GM21367 (cell line): ENCODE measurements at regions not wholly inside any gene's neighbourhood (a gene's known extent, or its start where the extent isn't known, plus 50 kb on each side); places are given as distances from the start of the nearest gene placed in this dataset.
A peak's percentile ranks its signal among the peaks of the same experiment; 100 is the strongest.
"Not testable (repeated sequence)": the region's sequence is repeated elsewhere in the genome, so short reads cannot be mapped to it uniquely, and the experiment has no call there.

Experiments used
- ATAC-seq: cut with Tn5 transposase; IDR thresholded peaks from one replicate; pipeline ENCODE4 v1.9.1; 2021; ENCODE audit not compliant: unreplicated experiment

DNA sequence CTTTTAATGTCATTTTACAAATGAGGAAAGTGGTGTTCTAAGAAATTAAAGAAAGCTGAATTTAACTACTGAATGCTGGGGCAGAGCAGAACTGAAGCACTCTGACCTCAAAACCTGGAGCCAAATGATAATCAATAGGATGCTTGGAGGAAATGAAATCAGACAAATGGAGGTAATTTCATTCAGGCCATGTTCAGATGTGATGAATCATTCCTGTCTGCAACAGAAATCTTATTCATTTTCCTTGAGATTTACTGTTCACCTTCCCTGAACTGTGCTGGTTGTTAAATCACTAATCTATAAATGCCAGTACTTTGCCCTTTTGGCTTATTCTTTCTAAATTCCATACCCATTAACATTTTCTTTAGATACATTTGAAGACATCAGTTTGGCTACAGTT is 85.6 kb upstream of the SNX7 start:
- ATAC-seq, result no peak

DNA sequence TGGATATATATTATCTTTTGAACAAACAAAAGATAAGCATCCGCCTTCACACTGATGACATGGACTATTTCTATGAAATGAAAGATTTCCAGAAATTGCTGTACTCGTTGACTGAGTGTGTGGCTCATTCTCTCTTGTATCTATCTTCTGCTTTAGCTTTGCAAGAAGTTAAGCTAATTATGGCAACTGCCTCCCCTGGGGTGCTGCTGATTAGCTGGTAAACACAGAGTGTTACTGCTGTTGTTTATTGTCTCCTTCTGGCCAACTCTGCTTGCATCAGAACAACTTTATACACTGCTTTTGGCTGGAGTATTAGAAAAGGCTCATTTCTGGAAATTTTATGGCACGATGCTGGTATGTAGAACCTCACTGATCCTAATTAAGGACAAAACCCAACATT is 95.6 kb upstream of the SNX7 start:
- ATAC-seq, result no peak

DNA sequence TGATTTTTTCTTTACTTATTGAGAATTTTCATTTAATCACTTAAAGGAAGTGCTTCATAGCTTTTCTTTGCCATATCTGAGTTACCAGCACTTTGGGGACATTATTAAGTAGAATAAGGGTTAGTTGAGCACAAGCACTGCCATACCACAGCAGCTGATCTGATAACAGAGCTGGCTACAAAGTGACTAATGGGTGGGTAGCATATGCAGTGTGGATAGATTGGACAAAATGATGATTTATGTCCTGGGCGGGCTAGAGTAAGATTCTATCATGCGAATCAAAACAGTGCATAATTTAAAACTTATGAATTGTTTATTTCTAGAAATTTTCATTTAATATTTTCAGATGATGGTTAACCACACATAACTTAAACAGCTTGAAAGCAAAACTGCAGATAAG is 102.2 kb upstream of the SNX7 start:
- no peak for ATAC-seq

DNA sequence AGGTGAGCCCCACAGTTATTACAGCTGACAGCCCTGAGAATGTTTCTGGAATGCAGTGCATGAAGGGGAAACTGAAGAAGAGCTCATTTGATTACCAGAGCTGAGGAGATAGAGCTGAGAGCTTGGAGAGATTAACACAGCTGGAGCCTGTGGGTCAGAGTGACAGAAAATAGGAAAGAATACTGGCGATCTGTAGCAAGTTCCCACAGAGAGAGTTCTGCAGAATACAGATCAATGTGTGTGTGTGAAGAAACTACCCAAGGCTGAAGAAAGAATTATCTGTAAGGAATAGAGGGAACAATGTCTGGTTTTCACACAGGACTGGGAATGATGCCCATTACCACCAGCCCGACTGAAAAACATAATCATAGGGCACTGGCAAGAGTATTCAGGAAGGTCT is 103.6 kb upstream of the SNX7 start:
- no peak for ATAC-seq

DNA sequence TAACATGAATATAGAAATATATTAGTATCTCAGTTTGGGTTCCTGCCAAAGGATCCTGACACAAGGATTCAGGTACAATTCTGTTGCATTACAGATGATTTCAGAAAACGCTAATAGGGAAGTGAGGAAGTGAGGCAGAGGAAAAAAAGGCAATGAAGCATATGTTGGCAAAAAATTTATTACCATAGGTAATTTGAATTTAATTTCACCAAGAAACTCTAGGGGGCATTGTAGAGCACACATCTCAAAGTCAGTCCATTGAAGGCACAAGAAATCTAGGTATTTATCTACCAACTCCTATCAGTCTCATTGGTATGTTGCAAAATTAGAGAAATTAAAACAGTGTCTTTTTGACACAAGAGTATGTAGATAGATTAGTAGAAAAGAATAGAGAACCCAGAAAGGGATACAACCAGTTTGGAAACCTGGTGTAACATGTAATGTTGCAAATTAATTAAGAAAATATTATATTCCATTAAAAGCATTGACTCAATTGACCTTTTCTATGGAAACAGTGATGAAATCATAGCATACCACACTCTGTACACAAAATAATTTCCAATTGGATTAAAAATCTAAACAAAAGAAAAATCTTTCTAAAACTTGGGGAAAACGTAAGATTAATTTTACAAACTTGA is 104.9 kb upstream of the SNX7 start:
- ATAC-seq, result no peak

DNA sequence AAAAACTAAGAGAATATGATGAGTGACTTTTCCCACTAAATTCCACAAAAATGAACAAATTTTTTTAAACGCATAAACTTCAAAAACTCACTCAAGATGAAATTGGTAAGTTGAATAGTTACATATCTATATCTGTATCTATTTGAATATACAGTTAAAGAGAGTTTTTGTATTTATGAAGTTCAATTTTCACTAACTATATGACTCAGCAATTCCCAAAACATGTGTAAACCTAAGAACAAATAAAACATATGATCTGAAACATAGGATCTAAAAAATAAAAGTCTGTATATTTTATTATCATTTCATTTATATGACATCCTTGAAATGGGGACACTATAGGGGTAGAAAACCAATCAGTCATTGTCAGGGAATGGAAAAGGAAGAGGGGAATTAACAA is 105.7 kb upstream of the SNX7 start:
- ATAC-seq, result no peak

DNA sequence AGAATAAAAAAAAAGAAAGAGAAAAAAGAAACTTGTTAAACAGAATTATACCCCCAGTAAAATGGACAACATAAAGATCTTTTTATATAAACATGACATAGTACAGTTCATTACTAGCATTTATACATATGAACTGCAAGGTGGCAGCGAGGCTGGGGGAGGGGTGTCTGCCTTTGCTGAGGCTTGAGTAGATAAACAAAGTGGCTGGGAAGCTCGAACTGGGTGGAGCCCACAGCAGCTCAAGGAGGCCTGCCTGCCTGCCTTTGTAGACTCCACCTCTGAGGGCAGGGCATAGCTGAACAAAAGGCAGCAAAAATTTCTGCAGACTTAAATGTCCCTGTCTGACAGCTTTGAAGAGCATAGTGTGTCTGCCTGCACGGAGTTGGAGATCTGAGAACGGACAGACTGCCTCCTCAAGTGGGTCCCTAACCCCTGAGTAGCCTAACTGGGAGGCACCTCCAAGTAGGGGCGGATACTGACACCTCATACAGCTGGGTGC is 108.9 kb upstream of the SNX7 start:
- not testable (repeated sequence) for ATAC-seq

DNA sequence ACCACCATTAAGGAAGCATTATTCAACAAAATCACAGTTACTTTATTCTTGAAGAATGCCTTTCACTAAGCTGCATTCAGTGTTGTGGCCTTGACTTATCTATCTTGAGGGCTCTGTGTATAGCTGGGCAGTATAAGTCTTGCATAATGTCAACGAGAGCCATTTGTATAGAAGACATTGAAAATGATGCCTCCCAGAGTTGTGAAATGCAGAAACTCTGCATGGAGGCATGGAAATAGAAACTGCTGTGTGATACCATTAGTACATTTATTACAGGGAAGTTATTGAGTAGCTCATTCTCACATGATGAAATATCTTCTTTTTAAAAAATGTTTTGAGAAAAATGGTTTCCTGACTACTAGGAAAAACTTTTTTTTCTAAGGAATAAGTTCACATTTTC is 111.4 kb upstream of the SNX7 start:
- no peak for ATAC-seq

DNA sequence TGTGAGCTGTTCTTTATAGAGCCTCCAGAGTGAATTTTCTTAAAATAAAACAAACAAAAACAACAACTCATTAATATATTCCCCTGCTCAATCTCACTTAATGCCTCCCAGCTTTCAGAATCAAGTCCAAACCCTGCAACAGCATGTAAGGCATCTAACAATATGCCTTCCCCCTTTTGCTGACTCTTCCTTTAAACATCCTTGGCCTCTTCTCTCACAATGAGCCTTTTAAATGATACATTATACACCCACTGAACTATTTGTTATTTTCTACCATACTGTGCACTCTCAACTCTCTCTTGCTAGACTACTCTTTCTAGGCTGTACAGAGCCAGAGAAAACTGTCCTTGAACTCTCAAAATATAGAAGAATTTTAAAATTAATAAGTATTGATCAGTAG is 115.2 kb upstream of the SNX7 start:
- ATAC-seq, result no peak

DNA sequence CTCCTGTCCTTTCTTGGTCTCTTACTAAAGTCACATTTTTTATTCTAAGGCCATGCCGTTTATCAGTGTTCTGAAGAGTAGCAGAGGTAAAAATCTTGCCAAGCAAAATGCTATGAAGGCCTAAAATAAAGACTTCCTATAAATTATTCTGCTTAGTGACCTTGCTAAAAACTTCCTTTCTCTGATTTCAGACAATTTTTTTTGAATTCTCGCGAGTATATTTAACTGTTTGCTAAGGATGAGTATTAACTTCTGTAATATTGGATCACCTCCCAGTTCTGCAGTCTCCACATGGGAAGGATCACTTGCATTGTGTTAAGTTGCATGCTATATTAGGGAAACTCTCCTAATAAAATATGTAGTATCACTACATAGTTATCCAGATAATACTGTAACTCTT is 123.4 kb upstream of the SNX7 start:
- ATAC-seq, result no peak

DNA sequence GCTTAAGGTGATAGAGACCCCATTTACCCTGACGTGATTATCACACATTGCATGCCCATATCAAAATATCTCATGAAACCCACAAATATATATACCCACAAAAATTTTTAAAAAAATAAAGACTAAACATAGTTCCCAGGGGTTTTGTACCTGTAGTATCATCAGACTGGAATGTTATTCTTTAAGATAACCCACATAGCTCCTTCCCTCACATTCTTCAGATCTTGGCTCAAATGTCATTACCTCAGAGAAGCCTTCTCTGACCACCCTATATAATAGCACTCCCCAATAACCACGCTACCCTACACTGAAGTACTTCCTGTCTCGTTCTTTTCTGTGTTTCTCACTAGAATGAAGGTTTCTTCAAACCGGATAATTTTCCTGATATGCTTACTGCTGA is 138.3 kb upstream of the SNX7 start:
- ATAC-seq, result no peak

DNA sequence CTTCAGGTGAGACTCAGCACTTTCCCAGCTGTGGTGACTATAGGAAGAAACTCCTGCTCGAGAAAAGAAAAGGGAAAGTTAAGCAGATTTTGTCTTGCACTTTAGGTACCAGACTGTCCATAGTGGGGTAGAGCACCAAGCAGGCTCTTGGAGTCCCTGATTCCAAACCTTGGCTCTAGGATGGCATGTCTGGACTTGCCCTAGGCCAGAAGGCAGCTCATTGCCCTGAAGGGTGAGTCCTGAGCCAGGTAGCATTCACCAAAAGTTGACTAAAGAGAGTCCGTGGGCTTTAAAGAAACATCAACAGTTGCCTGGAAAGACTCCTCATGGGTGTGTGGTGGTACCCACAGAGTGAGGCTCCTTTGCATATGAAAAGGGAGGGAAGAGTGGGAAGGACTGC is 145.2 kb upstream of the SNX7 start:
- no peak for ATAC-seq

DNA sequence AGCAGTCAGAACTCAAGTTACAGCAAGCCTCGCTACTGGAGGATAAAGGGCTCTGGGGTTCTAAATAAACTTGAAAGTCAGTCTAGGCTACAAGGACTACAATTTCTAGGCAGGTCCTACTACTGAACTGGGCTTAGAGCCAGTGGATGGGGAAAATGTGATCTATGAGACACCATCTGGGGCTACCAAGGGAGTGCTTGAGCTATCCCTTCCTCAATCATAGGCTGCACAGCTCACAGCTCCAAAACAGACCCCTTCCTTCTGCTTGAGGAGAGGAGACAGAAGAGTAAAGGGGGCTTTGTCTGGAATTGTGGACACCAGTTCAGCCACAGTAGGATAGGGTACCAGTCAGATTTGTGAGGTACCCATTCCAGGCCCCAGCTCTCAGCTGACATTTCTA is 145.8 kb upstream of the SNX7 start:
- ATAC-seq, result no peak

DNA sequence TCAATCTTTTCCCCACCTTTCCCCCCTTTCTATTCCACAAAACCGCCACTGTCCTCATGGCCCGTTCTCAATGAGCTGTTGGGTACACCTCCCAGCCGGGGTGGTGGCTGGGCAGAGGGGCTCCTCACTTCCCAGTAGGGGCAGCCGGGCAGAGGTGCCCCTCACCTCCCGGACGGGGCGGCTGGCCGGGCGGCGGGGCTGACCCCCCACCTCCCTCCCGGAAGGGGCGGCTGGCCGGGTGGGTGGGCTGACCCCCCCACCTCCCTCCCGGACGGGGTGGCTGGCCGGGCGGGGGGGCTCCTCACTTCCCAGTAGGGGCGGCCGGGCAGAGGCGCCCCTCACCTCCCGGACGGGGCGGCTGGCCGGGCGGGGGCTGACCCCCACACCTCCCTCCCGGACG is 149.3 kb upstream of the SNX7 start:
- not testable (repeated sequence) for ATAC-seq

DNA sequence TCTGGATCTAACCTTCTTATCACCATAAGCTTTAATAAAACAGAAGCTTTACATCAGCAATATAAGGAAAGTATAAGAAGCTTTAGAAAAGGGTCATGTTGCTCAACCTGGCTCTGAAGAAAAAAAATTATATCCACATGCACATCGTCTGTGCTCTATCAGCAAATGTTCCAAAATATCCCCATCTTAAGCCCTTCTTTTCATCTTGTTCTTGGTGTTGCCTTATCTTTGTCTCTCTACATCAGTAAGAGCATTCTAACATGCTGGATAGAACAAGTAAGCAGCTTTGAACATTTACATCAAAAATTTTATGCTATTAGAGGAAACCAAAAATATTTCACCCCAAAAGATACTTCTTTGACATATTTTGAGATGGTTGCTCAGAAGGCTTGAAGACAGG is 157.8 kb upstream of the SNX7 start:
- no peak for ATAC-seq

DNA sequence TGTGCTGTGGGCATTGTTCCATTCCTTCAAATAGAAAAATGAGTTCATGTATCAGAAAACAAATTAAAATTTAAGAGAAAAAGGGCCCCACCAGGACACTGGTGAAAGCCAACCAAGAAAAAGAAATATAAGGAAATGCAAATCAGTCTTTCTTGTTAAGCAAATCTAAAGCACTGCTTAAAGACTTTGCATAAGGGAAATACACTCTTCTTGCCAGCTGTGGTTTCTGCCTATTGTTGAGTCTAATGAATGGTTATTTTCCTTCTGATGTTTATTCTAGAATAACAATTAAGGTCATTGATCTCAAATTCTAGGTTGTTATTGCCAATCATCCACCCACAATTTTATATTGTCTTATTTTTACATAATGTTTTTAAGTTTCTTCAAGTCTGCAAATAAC is 158.6 kb upstream of the SNX7 start:
- no peak for ATAC-seq

DNA sequence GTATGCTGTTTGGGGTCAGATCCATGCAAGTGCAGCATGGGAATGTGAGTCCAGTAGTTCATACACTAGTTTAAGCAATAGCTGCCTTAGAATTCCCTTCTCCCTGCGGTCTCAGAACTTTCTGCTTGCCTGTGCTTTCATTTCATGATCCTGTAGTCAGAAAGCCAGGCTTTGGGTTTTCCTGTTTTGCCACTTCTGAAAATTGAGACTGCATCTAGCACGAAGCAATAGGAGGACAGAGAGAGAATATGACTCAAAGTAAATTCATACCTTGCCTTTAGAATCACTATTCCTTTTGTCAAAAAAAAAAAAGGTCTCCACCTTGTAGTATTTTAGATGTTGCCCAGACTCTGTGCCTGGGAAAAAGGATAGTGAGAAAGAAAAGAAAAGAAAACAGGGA is 161.2 kb upstream of the SNX7 start:
- ATAC-seq, result no peak

DNA sequence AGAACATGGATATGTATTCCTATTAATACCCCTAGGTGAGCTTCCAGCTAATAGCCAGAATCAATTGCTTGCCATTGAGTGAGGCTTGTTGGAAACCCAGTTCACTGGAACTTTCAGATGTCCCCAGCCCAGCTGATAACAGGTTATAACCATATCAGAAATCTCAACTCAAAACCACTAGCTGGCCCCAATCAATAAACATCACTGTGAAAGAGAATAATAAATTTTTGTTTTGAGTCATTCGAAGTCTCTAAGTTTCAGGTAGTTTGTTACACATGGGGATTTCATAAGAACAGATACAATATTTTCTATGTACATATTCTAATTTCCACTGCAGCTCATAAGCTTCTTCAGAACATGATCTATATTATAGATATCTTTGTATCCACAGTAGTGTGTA is 162.9 kb upstream of the SNX7 start:
- ATAC-seq, result no peak

DNA sequence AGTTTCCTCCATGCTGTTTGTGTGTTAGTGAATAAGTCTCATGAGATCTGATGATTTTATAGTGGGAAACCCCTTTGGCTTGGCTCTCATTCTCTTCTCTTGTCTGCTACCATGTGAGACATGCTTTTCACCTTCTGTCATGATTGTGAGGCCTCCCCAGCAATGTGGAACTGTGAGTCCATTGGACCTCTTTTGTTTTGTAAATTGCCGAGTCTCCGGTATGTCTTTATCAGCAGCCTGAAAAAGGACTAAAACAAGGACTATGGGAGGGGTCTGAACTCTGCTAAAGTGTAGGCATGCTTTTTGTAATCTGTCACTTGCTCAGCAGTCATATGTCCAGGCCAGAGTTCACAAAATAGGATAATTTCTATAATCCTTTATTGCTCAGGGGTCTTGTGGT is 164.0 kb upstream of the SNX7 start:
- ATAC-seq, result no peak

DNA sequence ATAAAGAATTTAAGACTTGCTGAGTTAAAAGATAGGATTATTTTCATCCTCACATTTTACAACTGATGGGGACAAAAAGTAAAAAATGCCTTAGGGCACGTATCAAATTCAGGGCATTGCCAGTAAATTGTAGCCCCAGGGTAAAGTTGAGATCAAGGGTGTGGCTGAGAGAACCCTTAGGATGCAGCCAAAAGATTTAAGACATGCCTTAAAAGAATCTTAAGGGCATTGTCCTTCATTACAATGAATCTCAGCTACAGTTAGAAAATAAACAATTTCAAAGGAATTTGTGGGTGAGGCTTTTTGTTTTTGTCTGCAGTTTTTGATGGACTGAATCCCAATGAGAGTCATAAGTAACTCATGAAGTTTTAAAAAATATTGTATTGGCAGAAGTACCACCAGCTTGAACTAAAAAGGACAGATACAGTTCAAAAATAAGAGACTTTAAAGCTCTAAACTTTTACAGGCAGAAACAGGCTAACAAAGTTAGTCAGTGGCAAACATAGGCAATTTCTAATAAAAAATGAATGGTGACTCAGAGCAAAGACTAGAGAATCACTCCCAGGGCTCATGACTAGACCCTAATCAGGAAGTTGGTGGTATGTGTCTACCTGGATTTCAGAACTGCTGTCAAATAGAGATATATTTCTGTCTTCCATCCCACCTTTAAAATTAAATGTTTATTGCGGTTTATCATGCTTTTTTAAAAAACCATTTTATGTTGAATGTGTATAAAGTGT is 165.1 kb upstream of the SNX7 start:
- no peak for ATAC-seq

DNA sequence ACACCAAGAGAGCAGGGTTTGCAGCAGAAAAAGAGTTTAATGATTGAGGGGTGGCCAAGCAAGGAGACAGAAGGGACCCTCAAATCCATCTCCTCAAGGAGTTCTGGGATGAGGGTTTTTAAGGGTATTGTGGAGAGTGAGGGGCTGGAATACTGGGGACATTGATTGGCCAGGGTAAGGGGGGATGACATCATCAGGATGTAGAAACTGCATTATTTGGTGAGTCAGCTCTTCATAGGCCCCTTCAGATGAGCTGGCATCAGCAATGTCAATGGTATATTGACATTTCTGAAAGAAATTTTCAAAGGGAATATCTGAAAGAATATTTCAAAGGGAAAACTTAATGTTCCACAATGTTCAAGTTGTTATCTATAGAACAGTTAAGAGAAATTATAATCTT is 168.1 kb upstream of the SNX7 start:
- ATAC-seq, result no peak

DNA sequence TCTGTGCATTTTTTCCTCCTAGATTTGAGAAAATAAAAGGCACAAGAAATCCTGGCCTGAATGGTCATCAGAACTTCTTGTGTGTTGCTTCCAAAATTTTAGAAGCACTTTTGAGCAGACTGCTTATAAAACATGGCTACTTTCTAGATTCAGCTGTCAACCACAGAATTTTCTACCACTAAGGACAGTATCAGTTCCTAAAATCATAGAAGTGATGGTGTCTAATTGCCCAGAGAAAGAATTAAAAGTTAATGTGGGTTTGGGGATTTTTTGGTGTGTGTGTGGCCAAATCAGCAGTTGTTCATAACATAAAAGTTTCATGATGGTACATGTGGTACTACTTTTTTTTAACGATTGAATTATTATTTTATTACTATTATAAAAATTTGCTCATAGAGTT is 171.4 kb upstream of the SNX7 start:
- peak; percentile 53 for ATAC-seq

DNA sequence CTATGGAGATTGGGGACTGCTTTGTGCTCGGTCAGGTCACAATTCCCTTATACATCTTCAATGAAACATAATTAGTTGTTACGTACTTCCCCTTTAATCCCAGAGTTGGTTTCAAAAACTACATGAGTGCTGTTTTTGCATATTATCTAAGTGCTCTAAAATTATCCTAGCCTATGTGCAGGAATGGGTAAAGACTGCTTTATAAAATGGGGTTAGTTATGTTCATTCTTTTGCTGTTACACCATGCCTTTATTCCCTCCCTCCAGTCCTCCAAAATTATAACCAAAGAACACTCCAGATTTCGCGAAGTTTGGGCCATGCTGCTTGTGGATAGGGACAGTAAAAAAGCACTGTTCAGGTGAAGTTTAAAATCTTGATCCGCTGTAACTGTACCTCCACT is 173.9 kb upstream of the SNX7 start:
- ATAC-seq, result no peak
